Neuronal stem cell (in vitro differentiated cells): ENCODE measurements at regions not wholly inside any gene's neighbourhood (a gene's known extent, or its start where the extent isn't known, plus 50 kb on each side); places are given as distances from the start of the nearest gene placed in this dataset.

Experiments used
- DNase-seq: peaks from one replicate; pipeline ENCODE4 v3.0.0-alpha.2; 2013; ENCODE audit warnings: low spot score
- H2AFZ ChIP-seq: one replicate; pipeline ENCODE4 v1.6.1; 2013; ENCODE audit warnings: mild to moderate bottlenecking, low read length, inconsistent platforms
- H2AK5ac ChIP-seq: 2 replicates; pipeline ENCODE4 v1.6.1; 2013; ENCODE audit warnings: low read depth, mild to moderate bottlenecking, inconsistent platforms, low read length, moderate library complexity, mixed read lengths
- H2BK120ac ChIP-seq: 2 replicates; pipeline ENCODE4 v1.6.1; 2013; ENCODE audit warnings: low read depth, mild to moderate bottlenecking, inconsistent platforms, low read length, moderate library complexity, mixed read lengths
- H2BK12ac ChIP-seq: one replicate; pipeline ENCODE4 v1.6.1; 2013; ENCODE audit warnings: low read length, inconsistent platforms
- H2BK15ac ChIP-seq: 2 replicates; pipeline ENCODE4 v1.6.1; 2013; ENCODE audit warnings: mild to moderate bottlenecking, low read length, inconsistent platforms, mixed read lengths
- H2BK5ac ChIP-seq: one replicate; pipeline ENCODE4 v1.6.1; 2013; ENCODE audit warnings: inconsistent platforms, mild to moderate bottlenecking, low read length, moderate library complexity
- H3K14ac ChIP-seq: one replicate; pipeline ENCODE4 v1.6.1; 2013; ENCODE audit warnings: low read length, inconsistent platforms
- H3K18ac ChIP-seq: 2 replicates; pipeline ENCODE4 v1.6.1; 2013; ENCODE audit warnings: low read length, inconsistent platforms
- H3K23ac ChIP-seq: 2 replicates; pipeline ENCODE4 v1.6.1; 2013; ENCODE audit warnings: low read depth, mild to moderate bottlenecking, mixed read lengths, low read length, inconsistent platforms; ENCODE audit not compliant: poor library complexity
- H3K27ac ChIP-seq: replicated peaks from 3 replicates; pipeline ENCODE4 v1.5.1; 2013; ENCODE audit warnings: low read length, inconsistent platforms
- H3K27me3 ChIP-seq, 3 experiments: 2 replicates each; pipeline ENCODE4 v1.6.1; 2013; ENCODE audit warnings: low read length in 3 of 3, mild to moderate bottlenecking in 2 of 3, inconsistent platforms in 1 of 3, low read depth in 1 of 3, mixed read lengths in 1 of 3, moderate library complexity in 1 of 3; ENCODE audit not compliant: control insufficient read depth in 3 of 3, insufficient read depth in 3 of 3
- H3K36me3 ChIP-seq, 2 donors: replicated peaks in 1 of 2; 2 replicates each; pipeline ENCODE4 v1.6.1; 2013; ENCODE audit warnings: low read length in 2 of 2; ENCODE audit not compliant: control insufficient read depth in 2 of 2, insufficient read depth in 2 of 2
- H3K4ac ChIP-seq: 2 replicates; pipeline ENCODE4 v1.6.1; 2013; ENCODE audit warnings: inconsistent platforms, mild to moderate bottlenecking, low read length, moderate library complexity
- H3K4me1 ChIP-seq, 2 donors: 1 replicate in 1 of 2; 2 replicates in 1 of 2; pipeline ENCODE4 v1.6.1; 2013; ENCODE audit warnings: low read length in 2 of 2, low read depth in 1 of 2; ENCODE audit not compliant: control insufficient read depth in 2 of 2, insufficient read depth in 1 of 2
- H3K4me2 ChIP-seq: one replicate; pipeline ENCODE4 v1.6.1; 2013; ENCODE audit warnings: mild to moderate bottlenecking, low read length, inconsistent platforms; ENCODE audit not compliant: insufficient read depth, poor library complexity, severe bottlenecking
- H3K4me3 ChIP-seq, 2 donors: 2 replicates each; pipeline ENCODE4 v1.5.1; 2013; ENCODE audit warnings: low read length in 2 of 2, mild to moderate bottlenecking in 2 of 2, inconsistent platforms in 1 of 2, moderate library complexity in 1 of 2
- H3K79me1 ChIP-seq: one replicate; pipeline ENCODE4 v1.6.1; 2013; ENCODE audit warnings: low read depth, mild to moderate bottlenecking, inconsistent platforms, low read length, moderate library complexity
- H3K9ac ChIP-seq: one replicate; pipeline ENCODE4 v1.6.1; 2013; ENCODE audit warnings: mild to moderate bottlenecking, low read depth, low read length, inconsistent platforms; ENCODE audit not compliant: poor library complexity
- H3K9me3 ChIP-seq, 2 donors: replicated peaks in 1 of 2; 2 replicates each; pipeline versions ENCODE3 to v1.6.1; 2013; ENCODE audit warnings: low read length in 2 of 2, mild to moderate bottlenecking in 2 of 2, inconsistent platforms in 1 of 2, low read depth in 1 of 2, mixed read lengths in 1 of 2, moderate library complexity in 1 of 2; ENCODE audit not compliant: control insufficient read depth in 2 of 2, insufficient read depth in 1 of 2
- H4K8ac ChIP-seq: one replicate; pipeline ENCODE4 v1.6.1; 2013; ENCODE audit warnings: low read depth, mild to moderate bottlenecking, inconsistent platforms, low read length, moderate library complexity
- H4K91ac ChIP-seq: one replicate; pipeline ENCODE4 v1.6.1; 2013; ENCODE audit warnings: low read length, low read depth, mild to moderate bottlenecking, inconsistent platforms; ENCODE audit not compliant: poor library complexity
- WGBS, 2 donors: extraction: QIAGEN DNeasy Blood & Tissue Kit; methylation state at CpG; one replicate each; pipeline ENCODE4 v1.1.7; 2013; ENCODE audit warnings: missing lambda C conversion rate in 2 of 2, mixed read lengths in 1 of 2; ENCODE audit not compliant: insufficient read length in 2 of 2, insufficient replicate concordance in 1 of 2; ENCODE audit errors: extremely low coverage in 2 of 2; 5-methylcytosine and 5-hydroxymethylcytosine counted together

DNA sequence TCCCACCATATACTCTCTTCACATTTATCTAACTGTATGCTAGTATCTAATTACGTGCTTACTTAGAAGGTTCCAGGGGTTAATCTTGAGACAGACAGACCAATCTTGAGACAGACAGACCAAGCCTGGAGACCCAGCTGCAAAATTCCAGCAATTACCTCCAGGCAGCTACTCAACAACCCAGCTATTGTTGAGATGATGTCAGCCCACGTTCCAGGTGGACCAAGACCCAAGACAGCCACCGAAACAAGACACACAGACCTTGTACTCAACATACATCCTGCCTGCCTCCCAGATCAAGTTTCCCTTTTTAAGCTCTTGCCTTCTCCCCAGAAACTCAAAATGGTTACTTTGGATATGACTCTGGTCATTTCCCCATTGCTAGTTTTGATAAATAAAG, 64.9 kb upstream of the VASH1 start:
- H2BK15ac ChIP-seq = no peak overlapping the region
- H3K23ac ChIP-seq = no peak overlapping the region
- H3K79me1 ChIP-seq = no peaks in the 10 kb centered on the region
- no peak overlapping the region for H2AFZ ChIP-seq
- no peak overlapping the region for H3K18ac ChIP-seq
- H3K4me1 ChIP-seq = no peaks in the 10 kb centered on the region
- H3K36me3 ChIP-seq = no peaks in the 10 kb centered on the region
- WGBS, 2 donors = 100% methylated on average over 1 of the region's 3 CpGs; no CpG with 5 or more reads in 1 of the 2 donors
- no peak overlapping the region for H3K27ac ChIP-seq
- H2BK12ac ChIP-seq = no peak overlapping the region
- no peak overlapping the region for H3K4me3 ChIP-seq
- no peak for DNase-seq
- H2BK5ac ChIP-seq = no peak overlapping the region
- H3K9ac ChIP-seq = no peak overlapping the region
- H3K4me2 ChIP-seq = no peak overlapping the region
- H3K9me3 ChIP-seq = no peaks in the 10 kb centered on the region
- H3K27me3 ChIP-seq = peaks cover 0 to 11% (median 0%) of the 10 kb centered on the region in 3 experiments
- H2BK120ac ChIP-seq = no peak overlapping the region
- no peak overlapping the region for H3K4ac ChIP-seq
- no peak overlapping the region for H2AK5ac ChIP-seq
- H4K8ac ChIP-seq = no peak overlapping the region
- no peak overlapping the region for H4K91ac ChIP-seq
- no peak overlapping the region for H3K14ac ChIP-seq

GRCh38 chr14:76696791-76697190, 64.5 kb upstream of the VASH1 start:
- no peaks in the 10 kb centered on the region for H3K4me1 ChIP-seq
- H3K79me1 ChIP-seq = no peaks in the 10 kb centered on the region
- H3K4ac ChIP-seq = no peak overlapping the region
- H3K27me3 ChIP-seq = peaks cover 0 to 11% (median 0%) of the 10 kb centered on the region in 3 experiments
- H3K9ac ChIP-seq = no peak overlapping the region
- DNase-seq = no peak
- no peak overlapping the region for H2AK5ac ChIP-seq
- H4K8ac ChIP-seq = no peak overlapping the region
- H2BK15ac ChIP-seq = no peak overlapping the region
- WGBS, 2 donors = no CpG with 5 or more reads among the region's 5 CpGs
- no peak overlapping the region for H2AFZ ChIP-seq
- H3K4me3 ChIP-seq = no peak overlapping the region
- no peak overlapping the region for H3K23ac ChIP-seq
- no peaks in the 10 kb centered on the region for H3K36me3 ChIP-seq
- no peak overlapping the region for H3K14ac ChIP-seq
- H3K27ac ChIP-seq = no peak overlapping the region
- H4K91ac ChIP-seq = no peak overlapping the region
- no peak overlapping the region for H3K18ac ChIP-seq
- H3K4me2 ChIP-seq = no peak overlapping the region
- H2BK5ac ChIP-seq = no peak overlapping the region
- H3K9me3 ChIP-seq = no peaks in the 10 kb centered on the region
- H2BK120ac ChIP-seq = no peak overlapping the region
- no peak overlapping the region for H2BK12ac ChIP-seq

DNA sequence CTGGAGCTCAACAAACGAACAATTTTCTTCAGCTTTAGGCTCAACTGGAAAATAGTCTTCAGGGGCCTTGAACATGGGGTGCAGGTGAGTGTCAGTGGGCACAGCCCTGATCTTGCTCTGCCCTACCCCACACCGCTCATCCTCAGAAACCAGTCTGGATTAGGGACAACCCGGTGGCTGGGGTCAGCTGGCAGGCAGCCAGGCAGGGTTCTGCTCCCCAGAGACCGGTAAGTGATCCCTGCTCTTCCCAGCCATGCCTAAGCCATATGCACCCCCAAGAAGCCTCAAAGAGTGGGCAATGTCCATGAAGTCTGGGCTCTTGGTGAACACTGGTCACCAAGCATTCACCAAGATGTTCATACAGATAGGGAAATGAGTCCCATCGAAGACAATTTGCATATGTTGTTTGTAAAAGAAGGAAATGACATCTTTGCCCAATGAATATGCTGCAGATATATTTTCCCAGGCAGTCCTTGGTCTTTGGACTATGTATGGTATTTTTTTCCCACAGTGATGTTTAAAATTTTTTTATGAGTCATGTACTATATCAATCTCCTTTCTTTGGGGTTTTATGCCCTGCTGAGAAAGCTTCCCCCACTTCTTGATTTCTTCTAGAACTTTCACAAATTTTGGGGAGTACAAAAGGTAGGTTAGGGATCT, 63.9 kb upstream of the VASH1 start:
- H3K4me3 ChIP-seq = no peak overlapping the region

GRCh38 chr14:76698191-76698590, 63.1 kb upstream of the VASH1 start:
- peaks cover 0 to 11% (median 0%) of the 10 kb centered on the region in 3 experiments for H3K27me3 ChIP-seq
- H3K14ac ChIP-seq = no peak overlapping the region
- no peak overlapping the region for H4K8ac ChIP-seq
- no peak overlapping the region for H2BK12ac ChIP-seq
- no peak overlapping the region for H3K27ac ChIP-seq
- no peaks in the 10 kb centered on the region for H3K79me1 ChIP-seq
- H2AK5ac ChIP-seq = no peak overlapping the region
- no peak overlapping the region for H2BK15ac ChIP-seq
- no peak overlapping the region for H3K4ac ChIP-seq
- H3K23ac ChIP-seq = no peak overlapping the region
- H2BK5ac ChIP-seq = no peak overlapping the region
- H3K9ac ChIP-seq = no peak overlapping the region
- no peaks in the 10 kb centered on the region for H3K9me3 ChIP-seq
- no peak overlapping the region for H2AFZ ChIP-seq
- no peak overlapping the region for H4K91ac ChIP-seq
- H3K36me3 ChIP-seq = no peaks in the 10 kb centered on the region
- H3K4me2 ChIP-seq = no peak overlapping the region
- H3K4me1 ChIP-seq = no peaks in the 10 kb centered on the region
- no peak overlapping the region for H2BK120ac ChIP-seq
- no peak overlapping the region for H3K18ac ChIP-seq
- WGBS, 2 donors = no CpG with 5 or more reads among the region's 4 CpGs
- H3K4me3 ChIP-seq = no peak overlapping the region
- DNase-seq = no peak

More for the DNA sequence above, 63.9 kb upstream of the VASH1 start:
- no peak overlapping the region for H4K91ac ChIP-seq
- no peak overlapping the region for H3K4ac ChIP-seq
- no peak overlapping the region for H2BK120ac ChIP-seq
- H3K36me3 ChIP-seq = no peaks in the 10 kb centered on the region
- H3K14ac ChIP-seq = no peak overlapping the region
- H2AFZ ChIP-seq = no peak overlapping the region
- H3K9me3 ChIP-seq = no peaks in the 10 kb centered on the region
- H3K9ac ChIP-seq = no peak overlapping the region
- DNase-seq = no peak
- WGBS, 2 donors = no CpG with 5 or more reads among the region's 5 CpGs
- no peak overlapping the region for H2AK5ac ChIP-seq
- no peaks in the 10 kb centered on the region for H3K79me1 ChIP-seq
- H3K18ac ChIP-seq = no peak overlapping the region
- peaks cover 0 to 11% (median 0%) of the 10 kb centered on the region in 3 experiments for H3K27me3 ChIP-seq
- H3K23ac ChIP-seq = no peak overlapping the region
- H4K8ac ChIP-seq = no peak overlapping the region
- no peak overlapping the region for H2BK15ac ChIP-seq
- no peaks in the 10 kb centered on the region for H3K4me1 ChIP-seq
- H2BK5ac ChIP-seq = no peak overlapping the region
- no peak overlapping the region for H3K4me2 ChIP-seq
- no peak overlapping the region for H3K27ac ChIP-seq
- H2BK12ac ChIP-seq = no peak overlapping the region
